WERI-Rb-1 (cell line): ENCODE measurements at regions not wholly inside any gene's neighbourhood (a gene's known extent, or its start where the extent isn't known, plus 50 kb on each side); places are given as distances from the start of the nearest gene placed in this dataset.

Source experiments
- DNase-seq: peaks from one replicate; pipeline ENCODE4 v3.0.0-alpha.2; 2020
- H3K27ac ChIP-seq: fragments of 250-450 bp; sonication (Bioruptor Pico); 2 replicates; pipeline ENCODE4 v1.5.1; 2020; ENCODE audit warnings: mild to moderate bottlenecking, moderate library complexity
- H3K27me3 ChIP-seq: fragments of 250-450 bp; sonication (Bioruptor Pico); 2 replicates; pipeline ENCODE4 v1.5.1; 2021; ENCODE audit warnings: mild to moderate bottlenecking, low read depth, moderate library complexity; ENCODE audit not compliant: insufficient read depth, severe bottlenecking
- H3K36me3 ChIP-seq: fragments of 250-450 bp; sonication (Bioruptor Pico); 2 replicates; pipeline ENCODE4 v1.5.1; 2020; ENCODE audit warnings: mild to moderate bottlenecking, moderate library complexity
- H3K4me3 ChIP-seq: 2 replicates; pipeline ENCODE4 v1.5.1; 2011; ENCODE audit warnings: low read depth, mild to moderate bottlenecking, control low read depth, low read length
- H3K9me3 ChIP-seq: fragments of 250-450 bp; sonication (Bioruptor Pico); 2 replicates; pipeline ENCODE4 v1.5.1; 2021; ENCODE audit warnings: mild to moderate bottlenecking, moderate library complexity; ENCODE audit not compliant: severe bottlenecking
- CTCF ChIP-seq: IDR thresholded peaks from 2 replicates; pipeline ENCODE4 v1.5.1; 2011; ENCODE audit warnings: low read depth, mild to moderate bottlenecking, control low read depth, inconsistent platforms, low read length

DNA sequence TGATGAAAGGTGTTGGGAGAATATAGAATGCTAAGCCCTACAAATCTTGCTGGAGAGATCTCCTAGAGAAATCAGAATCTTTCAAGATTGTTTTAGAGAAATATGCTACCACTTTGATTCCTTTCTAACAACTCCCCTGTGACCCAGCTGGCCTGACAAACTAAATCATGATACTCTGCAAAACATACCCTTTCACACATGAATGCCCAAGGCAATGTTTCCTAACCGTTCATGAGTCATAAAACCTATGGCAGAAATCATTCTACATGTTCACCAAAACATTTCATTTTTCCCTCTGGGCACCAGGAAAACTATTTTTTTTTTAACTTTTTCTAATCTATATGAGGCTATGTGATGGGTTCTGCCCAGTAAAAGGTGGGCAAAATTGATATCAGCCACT lies 77.8 kb upstream of the SETBP1 start:
- peaks cover 65% of the 10 kb centered on the region for H3K27me3 ChIP-seq
- TF ChIP-seq CTCF, result no peak
- no peaks in the 10 kb centered on the region for H3K36me3 ChIP-seq
- no peaks in the 10 kb centered on the region for H3K9me3 ChIP-seq
- H3K27ac ChIP-seq, result no peak overlapping the region
- no peak overlapping the region for H3K4me3 ChIP-seq
- no peak for DNase-seq

- H3K4me3 ChIP-seq, result no peak overlapping the region
- TF ChIP-seq CTCF, result no peak
- H3K9me3 ChIP-seq, result no peaks in the 10 kb centered on the region
- DNase-seq, result no peak
- H3K27me3 ChIP-seq, result peaks cover 50% of the 10 kb centered on the region
- H3K27ac ChIP-seq, result no peak overlapping the region
- no peaks in the 10 kb centered on the region for H3K36me3 ChIP-seq
These were observed 71.3 kb upstream of the SETBP1 start for GRCh38 chr18:44609181-44609941.

GRCh38 chr18:44620812-44621211 lies 59.9 kb upstream of the SETBP1 start:
- H3K36me3 ChIP-seq, result no peaks in the 10 kb centered on the region
- no peak overlapping the region for H3K27ac ChIP-seq
- DNase-seq, result no peak
- no peaks in the 10 kb centered on the region for H3K9me3 ChIP-seq
- TF ChIP-seq CTCF, result no peak
- H3K27me3 ChIP-seq, result peaks cover 47% of the 10 kb centered on the region
- H3K4me3 ChIP-seq, result no peak overlapping the region

- Histone ChIP-seq H3K4me3 (no peak overlapping the region), H3K27ac (no peak overlapping the region), H3K27me3 (peaks cover 52% of the 10 kb centered on the region), H3K9me3 (no peaks in the 10 kb centered on the region), H3K36me3 (no peaks in the 10 kb centered on the region)
- no peak for TF ChIP-seq CTCF
- DNase-seq, result no peak
These were observed 56.6 kb upstream of the SETBP1 start for GRCh38 chr18:44624052-44624451.

- Histone ChIP-seq H3K36me3 (no peaks in the 10 kb centered on the region), H3K4me3 (no peak overlapping the region), H3K9me3 (no peaks in the 10 kb centered on the region), H3K27ac (no peak overlapping the region), H3K27me3 (peaks cover 60% of the 10 kb centered on the region)
- no peak for DNase-seq
- no peak for TF ChIP-seq CTCF
These were observed 55.3 kb upstream of the SETBP1 start for GRCh38 chr18:44625386-44625785.

DNA sequence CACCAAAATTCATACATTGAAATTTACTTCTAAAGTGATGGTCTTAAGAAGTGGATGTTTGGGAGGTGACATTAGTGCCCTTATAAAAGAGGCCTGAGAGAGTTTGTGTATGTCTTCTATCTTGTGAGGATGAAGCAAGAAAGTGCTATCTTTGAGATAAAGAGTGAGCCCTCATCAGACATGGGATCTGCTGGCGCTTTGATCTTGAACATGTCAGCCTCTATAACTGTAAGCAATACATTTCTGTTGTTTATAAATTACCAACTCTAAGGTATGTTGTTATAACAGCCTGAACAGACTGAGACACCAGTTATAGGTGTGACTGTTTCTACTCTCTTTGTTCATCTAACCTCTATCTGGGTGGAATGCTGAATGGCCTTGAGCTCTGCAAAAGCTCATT lies 54.5 kb upstream of the SETBP1 start:
- no peak overlapping the region for H3K4me3 ChIP-seq
- H3K27me3 ChIP-seq, result peaks cover 64% of the 10 kb centered on the region
- no peaks in the 10 kb centered on the region for H3K36me3 ChIP-seq
- no peak for TF ChIP-seq CTCF
- no peak for DNase-seq
- no peaks in the 10 kb centered on the region for H3K9me3 ChIP-seq
- no peak overlapping the region for H3K27ac ChIP-seq
